CD4-positive, alpha-beta T cell (primary cell): ENCODE measurements at regions not wholly inside any gene's neighbourhood (a gene's known extent, or its start where the extent isn't known, plus 50 kb on each side); places are given as distances from the start of the nearest gene placed in this dataset.

Experiments
- ATAC-seq: fragments of 200-7000 bp; cut with Tn5 transposase; one replicate; pipeline ENCODE4 v1.10.0; 2022; ENCODE audit warnings: mild to moderate bottlenecking; ENCODE audit not compliant: poor library complexity
- CTCF ChIA-PET: fragments of 350-600 bp; sonication (Branson Sonifier 250); formaldehyde crosslinking; loops from one replicate; lab custom pipeline; 2021; ENCODE audit warnings: antibody characterized with exemption, inconsistent platforms; lab: Charles Lee
- POLR2A ChIA-PET: fragments of 350-600 bp; sonication (Branson Sonifier 250); formaldehyde crosslinking; loops from one replicate; lab custom pipeline; 2021; ENCODE audit warnings: antibody characterized with exemption, inconsistent platforms; lab: Charles Lee
- DNase-seq, 14 experiments: peaks; one replicate each; pipeline ENCODE4 v3.0.0-alpha.2; 2013 to 2020; ENCODE audit warnings: mixed read lengths in 2 of 14
- H3K27ac ChIP-seq, 2 donors: one replicate each; pipeline versions ENCODE4 v1.5.1 to v1.7.0; 2013; ENCODE audit warnings: low read length in 2 of 2, low read depth in 1 of 2, mild to moderate bottlenecking in 1 of 2
- H3K27me3 ChIP-seq, 2 experiments: 1 replicate in 1 of 2; 2 replicates in 1 of 2; pipeline versions ENCODE4 v1.6.1 to v1.7.0; 2013; ENCODE audit warnings: low read length in 2 of 2, control low read depth in 1 of 2, mild to moderate bottlenecking in 1 of 2, moderate library complexity in 1 of 2; ENCODE audit not compliant: insufficient read depth in 2 of 2, control insufficient read depth in 1 of 2
- H3K36me3 ChIP-seq: one replicate; pipeline ENCODE4 v1.6.1; 2013; ENCODE audit warnings: low read length, control low read depth; ENCODE audit not compliant: insufficient read depth
- H3K4me1 ChIP-seq: one replicate; pipeline ENCODE4 v1.6.1; 2013; ENCODE audit warnings: low read length, control low read depth; ENCODE audit not compliant: insufficient read depth
- H3K4me3 ChIP-seq: one replicate; pipeline ENCODE4 v1.5.1; 2013; ENCODE audit warnings: mild to moderate bottlenecking, low read length, moderate library complexity
- H3K9me3 ChIP-seq, 2 experiments: 1 replicate in 1 of 2; 2 replicates in 1 of 2; pipeline versions ENCODE4 v1.6.1 to v1.7.0; 2013; ENCODE audit warnings: low read length in 2 of 2, mild to moderate bottlenecking in 2 of 2, control low read depth in 1 of 2, moderate library complexity in 1 of 2; ENCODE audit not compliant: control insufficient read depth in 1 of 2, insufficient read depth in 1 of 2
- H3K27ac Mint-ChIP-seq: one replicate; pipeline ENCODE4 v1.8.0; 2020; ENCODE audit warnings: mixed read lengths
- H3K27me3 Mint-ChIP-seq: one replicate; pipeline ENCODE4 v1.8.0; 2021; ENCODE audit warnings: mixed read lengths
- H3K36me3 Mint-ChIP-seq: one replicate; pipeline ENCODE4 v1.8.0; 2021; ENCODE audit warnings: low read depth, mixed read lengths
- H3K4me1 Mint-ChIP-seq: one replicate; pipeline ENCODE4 v1.8.0; 2021; ENCODE audit warnings: low read depth, mixed read lengths
- H3K4me3 Mint-ChIP-seq: one replicate; pipeline ENCODE4 v1.8.0; 2020; ENCODE audit warnings: mild to moderate bottlenecking, mixed read lengths
- H3K9me3 Mint-ChIP-seq: one replicate; pipeline ENCODE4 v1.8.0; 2020; ENCODE audit warnings: mixed read lengths
- CTCF ChIP-seq: fragments of 200-600 bp; IDR thresholded peaks from one replicate; pipeline ENCODE4 v1.8.0; 2022; ENCODE audit warnings: antibody characterized with exemption, mild to moderate bottlenecking
- intact Hi-C, 2 experiments: fragments of 100-400 bp; cut with DNase I in 1 of 2; cut with micrococcal nuclease in 1 of 2; formaldehyde crosslinking; loops; one replicate each; pipeline versions ENCODE4 v1.15.1 to v1.9.0; 2023 to 2025; cut with DNase I, micrococcal nuclease

GRCh38 chr5:2311851-2312250 lies 429.1 kb upstream of the IRX4 start:
- ATAC-seq (no peak), DNase-seq (no peak)
- TF ChIP-seq CTCF: no peak
- intact Hi-C loops: no loop called here
- Histone ChIP-seq H3K36me3 (no peaks in the 10 kb centered on the region), H3K27ac (no peak overlapping the region), H3K4me3 (no peak overlapping the region), H3K27me3 (no peaks in the 10 kb centered on the region), H3K9me3 (peaks cover 0 to 17% of the 10 kb centered on the region in 2 experiments), H3K4me1 (no peaks in the 10 kb centered on the region)
- no peaks in the 10 kb centered on the region for H3K4me1 Mint-ChIP-seq
- H3K27me3 Mint-ChIP-seq: no peaks in the 10 kb centered on the region
- POLR2A ChIA-PET: no interaction called here
- no peaks in the 10 kb centered on the region for H3K36me3 Mint-ChIP-seq
- no peak overlapping the region for H3K4me3 Mint-ChIP-seq
- peaks cover 3% of the 10 kb centered on the region for H3K9me3 Mint-ChIP-seq
- CTCF ChIA-PET: no interaction called here
- no peak overlapping the region for H3K27ac Mint-ChIP-seq

GRCh38 chr5:2310946-2311345 lies 428.2 kb upstream of the IRX4 start:
- no peaks in the 10 kb centered on the region for H3K27me3 Mint-ChIP-seq
- no peaks in the 10 kb centered on the region for H3K4me1 ChIP-seq
- CTCF ChIA-PET: no interaction called here
- intact Hi-C loops: no loop called here
- POLR2A ChIA-PET: no interaction called here
- H3K36me3 ChIP-seq: no peaks in the 10 kb centered on the region
- no peak overlapping the region for H3K27ac ChIP-seq
- no peak overlapping the region for H3K4me3 Mint-ChIP-seq
- H3K27me3 ChIP-seq: no peaks in the 10 kb centered on the region
- DNase-seq (no peak), ATAC-seq (no peak)
- no peak overlapping the region for H3K4me3 ChIP-seq
- peaks cover 0 to 17% of the 10 kb centered on the region in 2 experiments for H3K9me3 ChIP-seq
- peaks cover 3% of the 10 kb centered on the region for H3K9me3 Mint-ChIP-seq
- H3K4me1 Mint-ChIP-seq: no peaks in the 10 kb centered on the region
- H3K36me3 Mint-ChIP-seq: no peaks in the 10 kb centered on the region
- no peak for TF ChIP-seq CTCF
- H3K27ac Mint-ChIP-seq: no peak overlapping the region

GRCh38 chr5:2307631-2308030 lies 424.9 kb upstream of the IRX4 start:
- peaks cover 4% of the 10 kb centered on the region for H3K27me3 Mint-ChIP-seq
- no peak overlapping the region for H3K27ac Mint-ChIP-seq
- Histone ChIP-seq H3K4me3 (no peak overlapping the region), H3K9me3 (peaks cover 0 to 9% of the 10 kb centered on the region in 2 experiments), H3K27me3 (no peaks in the 10 kb centered on the region), H3K4me1 (no peaks in the 10 kb centered on the region), H3K27ac (no peak overlapping the region), H3K36me3 (no peaks in the 10 kb centered on the region)
- ChIA-PET CTCF (no interaction called here), POLR2A (no interaction called here)
- no peak for ATAC-seq
- H3K9me3 Mint-ChIP-seq: no peaks in the 10 kb centered on the region
- DNase-seq: no peak
- no peak for TF ChIP-seq CTCF
- H3K4me3 Mint-ChIP-seq: no peak overlapping the region
- intact Hi-C loops: no loop called here
- no peaks in the 10 kb centered on the region for H3K4me1 Mint-ChIP-seq
- no peaks in the 10 kb centered on the region for H3K36me3 Mint-ChIP-seq
